ENCODE measurements at regions not wholly inside any gene's neighbourhood (a gene's known extent, or its start where the extent isn't known, plus 50 kb on each side); places are given as distances from the start of the nearest gene placed in this dataset.

- Histone ChIP-seq H3K4me3 (replicated peaks in 1 of 3; ENCODE audit: insufficient read depth in 1 of 3, low read depth in 1 of 3, low read length in 3 of 3) (no peak overlapping the region), H3K9me3 (replicated peaks; ENCODE audit: control insufficient read depth, insufficient read depth, low read length) (no peaks in the 10 kb centered on the region)
These were observed 122.1 kb downstream of the CD164 start for GRCh38 chr6:109260126-109260525.

GRCh38 chr6:109258129-109258528, 124.1 kb downstream of the CD164 start:
- H2AFZ ChIP-seq (ENCODE audit: low read depth, low read length) = no peak overlapping the region
- no peak overlapping the region for H3K4me3 ChIP-seq (replicated peaks in 1 of 3; ENCODE audit: insufficient read depth in 1 of 3, low read depth in 1 of 3, low read length in 3 of 3)
- TF ChIP-seq FOS (IDR thresholded peaks at IDR 0.05; ENCODE audit: borderline replicate concordance, insufficient read depth, low read length) (no peak), MAX (IDR thresholded peaks at IDR 0.05; ENCODE audit: insufficient read depth, insufficient read length) (no peak), POLR2AphosphoS5 (IDR thresholded peaks at IDR 0.05; ENCODE audit: insufficient read depth, low read depth, low read length) (no peak), POLR2A (IDR thresholded peaks at IDR 0.05; ENCODE audit: low read depth, low read length) (no peak), GATA2 (IDR thresholded peaks at IDR 0.05; ENCODE audit: insufficient read depth, insufficient read length, low read depth, low read length) (no peak), MYC (IDR thresholded peaks at IDR 0.05; ENCODE audit: low read depth, low read length) (no peak), JUN (IDR thresholded peaks at IDR 0.05; ENCODE audit: borderline replicate concordance, insufficient read depth, insufficient read length, low read depth) (no peak), CTCF (IDR thresholded peaks at IDR 0.05; ENCODE audit: extremely low read depth in 1 of 2, insufficient read depth in 1 of 2, low read depth in 1 of 2, low read length in 2 of 2) (no peak), EZH2 (IDR thresholded peaks at IDR 0.05; ENCODE audit: borderline replicate concordance, low read depth, low read length, severe bottlenecking) (no peak)
- CTCF ChIA-PET = interaction anchor here (1.6 kb wide), 1 partner anchor 42 kb away, joined by 3 read pairs; no protein-coding TSS in a partner anchor
- FAIRE-seq = no peak
- H4K20me1 ChIP-seq (replicated peaks; ENCODE audit: control insufficient read depth, extremely low read depth, insufficient read depth, low read length) = no peaks in the 10 kb centered on the region
- H3K4me1 ChIP-seq (ENCODE audit: control insufficient read depth, extremely low read depth, insufficient read depth, low read length) = no peaks in the 10 kb centered on the region
- intact Hi-C loops (cut with micrococcal nuclease) (no loop called here), dilution Hi-C loops (cut with MboI; ENCODE audit: extremely low pct_ligation_motif_present, low sequenced_read_pairs) (no loop called here)
- no peak for DNase-seq (ENCODE audit: low read depth, low spot score)
- H3K36me3 ChIP-seq (ENCODE audit: control insufficient read depth in 2 of 2, extremely low read depth in 1 of 2, insufficient read depth in 2 of 2, low read length in 2 of 2) = no peaks in the 10 kb centered on the region
- POLR2A ChIA-PET = no interaction called here
- BruUV-seq (replicated peaks) = no TSS peak
- no peak overlapping the region for H3K27ac ChIP-seq (ENCODE audit: insufficient read depth, low read depth, low read length)
- no peaks in the 10 kb centered on the region for H3K9me3 ChIP-seq (replicated peaks; ENCODE audit: control insufficient read depth, insufficient read depth, low read length)
- no peak overlapping the region for H3K4me2 ChIP-seq (ENCODE audit: insufficient read depth, low read length)
- H3K9ac ChIP-seq (replicated peaks; ENCODE audit: extremely low read depth, insufficient read depth, low read length) = no peak overlapping the region
- peaks cover 0 to 2% of the 10 kb centered on the region in 2 experiments for H3K27me3 ChIP-seq (ENCODE audit: control insufficient read depth in 2 of 2, insufficient read depth in 2 of 2, low read length in 2 of 2)
- H3K79me2 ChIP-seq (ENCODE audit: control insufficient read depth, insufficient read depth, low read length) = no peaks in the 10 kb centered on the region
- H3K9me1 ChIP-seq (replicated peaks; ENCODE audit: control insufficient read depth, extremely low read depth, insufficient read depth, low read length) = no peaks in the 10 kb centered on the region

More at GRCh38 chr6:109260126-109260525, 122.1 kb downstream of the CD164 start:
- DNase-seq (ENCODE audit: low read depth, low spot score) (no peak), FAIRE-seq (no peak)
- intact Hi-C loops (cut with micrococcal nuclease) (loop anchor here (10.0 kb wide), 1 partner anchor 55 kb away; no protein-coding TSS in a partner anchor), dilution Hi-C loops (cut with MboI; ENCODE audit: extremely low pct_ligation_motif_present, low sequenced_read_pairs) (no loop called here)
- ChIA-PET CTCF (no interaction called here), POLR2A (no interaction called here)
- H3K4me2 ChIP-seq (ENCODE audit: insufficient read depth, low read length) = no peak overlapping the region
- H3K36me3 ChIP-seq (ENCODE audit: control insufficient read depth in 2 of 2, extremely low read depth in 1 of 2, insufficient read depth in 2 of 2, low read length in 2 of 2) = no peaks in the 10 kb centered on the region
- H3K79me2 ChIP-seq (ENCODE audit: control insufficient read depth, insufficient read depth, low read length) = no peaks in the 10 kb centered on the region
- H2AFZ ChIP-seq (ENCODE audit: low read depth, low read length) = no peak overlapping the region
- H3K9me1 ChIP-seq (replicated peaks; ENCODE audit: control insufficient read depth, extremely low read depth, insufficient read depth, low read length) = no peaks in the 10 kb centered on the region
- H3K4me1 ChIP-seq (ENCODE audit: control insufficient read depth, extremely low read depth, insufficient read depth, low read length) = no peaks in the 10 kb centered on the region
- peaks cover 0 to 3% of the 10 kb centered on the region in 2 experiments for H3K27me3 ChIP-seq (ENCODE audit: control insufficient read depth in 2 of 2, insufficient read depth in 2 of 2, low read length in 2 of 2)
- no peak for TF ChIP-seq POLR2A (IDR thresholded peaks at IDR 0.05; ENCODE audit: low read depth, low read length)
- TF ChIP-seq FOS (IDR thresholded peaks at IDR 0.05; ENCODE audit: borderline replicate concordance, insufficient read depth, low read length) = no peak
- no peak for TF ChIP-seq GATA2 (IDR thresholded peaks at IDR 0.05; ENCODE audit: insufficient read depth, insufficient read length, low read depth, low read length)
- no peak for TF ChIP-seq JUN (IDR thresholded peaks at IDR 0.05; ENCODE audit: borderline replicate concordance, insufficient read depth, insufficient read length, low read depth)
- TF ChIP-seq EZH2 (IDR thresholded peaks at IDR 0.05; ENCODE audit: borderline replicate concordance, low read depth, low read length, severe bottlenecking) = no peak
- H3K9ac ChIP-seq (replicated peaks; ENCODE audit: extremely low read depth, insufficient read depth, low read length) = no peak overlapping the region
- no TSS peak for BruUV-seq (replicated peaks)
- no peaks in the 10 kb centered on the region for H4K20me1 ChIP-seq (replicated peaks; ENCODE audit: control insufficient read depth, extremely low read depth, insufficient read depth, low read length)
- no peak overlapping the region for H3K27ac ChIP-seq (ENCODE audit: insufficient read depth, low read depth, low read length)
